ENCODE measurements at regions not wholly inside any gene's neighbourhood (a gene's known extent, or its start where the extent isn't known, plus 50 kb on each side); places are given as distances from the start of the nearest gene placed in this dataset.

GRCh38 chr1:239868058-239868832 lies 223.4 kb upstream of the FMN2 start:
- TF ChIP-seq EZH2 (IDR thresholded peaks at IDR 0.05) (no peak), POLR2AphosphoS5 (IDR thresholded peaks at IDR 0.05; ENCODE audit: borderline replicate concordance, low read depth, low read length) (no peak), FOXP2 (optimal IDR thresholded peaks at IDR 0.05; ENCODE audit: control extremely low read depth, extremely low read length, insufficient read depth) (no peak)

Data from SK-N-MC (cell line).